Right forelimb (tissue), 1 donor: ENCODE measurements at regions not wholly inside any gene's neighbourhood (a gene's known extent, or its start where the extent isn't known, plus 50 kb on each side); places are given as distances from the start of the nearest gene placed in this dataset.

Source experiments
- DNase-seq: peaks from one replicate; pipeline ENCODE4 v3.0.0-alpha.2; 2018

DNA sequence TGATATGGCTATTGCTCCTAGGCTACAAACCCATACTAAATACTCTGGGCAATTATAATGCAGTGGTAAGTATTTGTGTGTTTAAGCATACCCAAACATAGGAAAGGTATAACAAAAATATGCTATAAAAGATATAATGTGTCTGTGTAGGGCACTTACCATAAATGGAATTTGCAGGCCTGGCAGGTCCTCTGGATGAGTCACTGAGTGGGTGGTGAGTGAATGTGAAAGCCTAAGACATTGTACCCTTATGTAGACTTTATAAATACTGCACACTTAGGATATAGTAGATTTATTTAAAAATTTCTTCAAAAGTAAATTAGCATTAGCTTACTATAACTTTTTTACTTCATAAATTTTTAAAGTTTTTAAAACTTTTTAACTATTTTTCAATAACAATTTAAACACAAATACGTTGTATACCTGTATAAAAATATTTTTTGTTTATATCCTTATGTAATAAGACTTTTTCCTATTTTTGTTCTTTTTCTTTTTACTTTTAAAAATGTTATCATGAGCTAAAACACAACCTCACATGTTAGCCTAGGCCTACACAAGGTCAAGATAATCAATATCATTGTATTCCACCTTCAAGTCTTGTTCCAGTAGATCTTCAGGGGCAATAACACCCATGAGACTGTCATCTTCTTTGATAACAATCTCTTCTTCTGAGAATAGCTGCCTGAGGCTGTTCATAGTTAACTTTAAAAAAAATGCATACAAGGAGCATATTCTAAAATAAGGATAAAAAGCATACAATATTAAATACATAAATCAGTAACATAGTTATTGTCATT is 306.3 kb upstream of the RGS18 start:
- no peak for DNase-seq

DNA sequence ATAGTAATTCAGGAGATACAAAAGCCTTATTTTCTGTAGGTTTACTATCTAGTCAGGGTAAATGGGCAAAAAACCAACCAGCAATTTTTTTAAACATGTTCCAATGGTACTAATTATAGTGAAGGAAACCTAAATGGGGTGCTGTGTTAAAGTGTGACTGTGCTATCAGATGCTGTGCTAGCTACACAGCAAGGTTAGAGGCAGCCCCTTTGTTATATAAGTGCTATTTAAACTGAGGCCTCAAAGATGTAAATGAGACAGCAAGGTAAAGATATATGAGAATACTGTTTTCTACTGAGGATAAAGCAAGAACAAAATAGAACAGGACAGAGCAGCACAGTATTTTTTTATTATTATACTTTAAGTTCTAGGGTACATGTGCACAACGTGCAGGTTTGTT is 305.4 kb upstream of the RGS18 start:
- DNase-seq: no peak

- DNase-seq: no peak
Measured at GRCh38 chr1:191857600-191857999, 300.7 kb upstream of the RGS18 start.

- DNase-seq: no peak
Measured at GRCh38 chr1:191865479-191865878, 292.8 kb upstream of the RGS18 start.

- DNase-seq: no peak
Measured at GRCh38 chr1:191866155-191866554, 292.1 kb upstream of the RGS18 start.

- no peak for DNase-seq
Measured at GRCh38 chr1:191869790-191870312, 288.4 kb upstream of the RGS18 start.

DNA sequence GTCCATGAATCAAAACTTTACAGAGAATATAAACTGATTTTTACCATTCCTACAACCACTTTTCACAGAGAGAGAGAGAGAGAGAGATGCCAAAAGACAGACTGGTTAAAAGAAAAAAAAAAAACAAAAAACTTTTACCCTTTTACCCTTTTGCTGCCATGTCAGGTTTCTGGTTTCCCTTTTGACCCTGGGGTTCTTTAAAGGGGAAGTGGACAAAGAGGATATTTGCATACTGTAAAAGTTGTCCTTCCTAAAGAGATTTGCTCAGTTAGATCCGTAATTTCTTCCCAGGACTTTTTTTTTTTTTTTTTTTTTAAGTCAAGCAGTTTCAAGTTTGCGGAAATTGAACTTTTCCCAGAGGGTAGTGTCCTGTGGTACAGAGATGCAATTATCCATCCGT is 287.8 kb upstream of the RGS18 start:
- DNase-seq: no peak

GRCh38 chr1:191875994-191876393 is 282.3 kb upstream of the RGS18 start:
- DNase-seq: no peak

- DNase-seq: no peak
Measured at GRCh38 chr1:191876631-191877030, 281.6 kb upstream of the RGS18 start.

GRCh38 chr1:191882870-191883269 is 275.4 kb upstream of the RGS18 start:
- no peak for DNase-seq

- no peak for DNase-seq
Measured at GRCh38 chr1:191886977-191887376, 271.3 kb upstream of the RGS18 start.

DNA sequence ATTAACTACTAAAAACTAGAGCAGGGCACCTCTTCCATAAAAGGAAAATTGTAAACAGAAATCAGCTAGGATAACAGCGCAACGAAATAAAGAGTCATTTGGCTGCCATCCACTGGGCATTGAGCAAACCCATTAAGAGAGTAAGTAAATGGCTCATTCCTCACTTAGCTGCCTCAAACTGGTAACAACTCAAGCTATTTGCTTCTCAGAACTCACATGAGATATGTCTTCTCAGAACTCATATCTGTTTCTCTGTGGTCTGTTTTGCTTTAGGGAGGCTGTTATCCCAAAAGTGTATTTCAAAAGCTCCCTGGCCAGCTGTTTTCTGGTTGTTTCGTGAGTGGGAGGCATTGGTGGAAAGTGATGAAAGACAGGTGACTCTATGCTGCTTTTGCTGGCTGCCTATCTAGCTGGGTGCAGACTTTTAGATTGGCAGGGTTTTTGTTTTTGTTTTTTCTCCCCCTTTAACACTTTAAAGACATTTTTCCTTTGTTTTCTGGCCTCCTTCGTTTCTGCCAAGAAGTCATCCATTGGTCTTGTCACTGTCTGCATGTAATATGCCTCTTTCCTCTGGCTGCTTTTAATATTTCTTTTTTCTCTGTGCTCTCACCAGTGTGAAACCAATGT is 269.2 kb upstream of the RGS18 start:
- no peak for DNase-seq

GRCh38 chr1:191889623-191890003 is 268.6 kb upstream of the RGS18 start:
- no peak for DNase-seq

DNA sequence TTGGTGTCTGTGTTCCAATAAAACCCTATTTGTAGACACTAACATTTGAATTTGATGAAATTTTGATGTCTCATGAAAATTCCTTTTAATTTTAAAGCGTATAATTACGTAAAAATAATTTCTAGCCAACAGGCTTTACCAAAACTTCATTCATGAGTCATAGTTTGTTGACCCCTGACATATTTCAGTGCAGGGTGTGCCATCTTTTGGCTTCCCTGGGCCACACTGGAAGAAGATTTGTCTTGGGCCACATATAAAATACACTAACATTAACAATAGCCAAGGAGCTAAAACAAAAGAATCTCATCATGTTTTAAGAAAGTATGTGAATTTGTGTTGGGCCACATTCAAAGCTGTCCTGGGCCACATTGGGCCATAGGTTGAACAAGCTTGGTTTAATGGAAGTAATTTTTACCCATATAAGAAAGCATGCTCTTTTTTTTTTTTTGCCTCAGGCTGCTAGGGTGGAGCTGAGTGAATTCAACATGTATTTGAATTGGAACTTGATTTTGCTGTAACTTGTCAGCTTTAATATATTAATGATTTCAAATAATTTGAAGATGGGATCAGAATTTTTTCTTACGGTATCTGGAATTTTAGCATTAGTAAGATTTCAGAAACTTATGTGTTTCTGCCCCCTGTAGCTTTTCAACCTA is 267.7 kb upstream of the RGS18 start:
- DNase-seq: no peak

DNA sequence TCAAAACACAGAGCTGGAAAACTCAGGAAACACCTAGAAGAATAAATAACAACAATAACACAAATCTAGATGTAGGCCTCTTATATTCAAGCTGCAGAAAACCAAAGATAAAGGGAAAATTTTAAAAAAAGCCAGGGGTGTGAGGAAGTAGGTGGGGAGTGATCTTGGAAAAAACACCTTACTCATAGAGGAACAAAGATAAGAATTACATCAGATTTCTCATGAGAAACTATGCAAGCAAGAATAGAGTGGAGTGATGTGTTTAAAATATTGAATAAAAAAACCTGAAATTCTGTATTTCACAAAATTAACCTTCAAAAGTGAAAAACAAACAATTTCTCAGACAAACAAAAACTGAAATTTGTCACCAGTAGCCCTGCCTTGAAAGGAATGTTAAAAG is 265.5 kb upstream of the RGS18 start:
- DNase-seq: no peak

GRCh38 chr1:191895049-191895448 is 263.2 kb upstream of the RGS18 start:
- DNase-seq: no peak

DNA sequence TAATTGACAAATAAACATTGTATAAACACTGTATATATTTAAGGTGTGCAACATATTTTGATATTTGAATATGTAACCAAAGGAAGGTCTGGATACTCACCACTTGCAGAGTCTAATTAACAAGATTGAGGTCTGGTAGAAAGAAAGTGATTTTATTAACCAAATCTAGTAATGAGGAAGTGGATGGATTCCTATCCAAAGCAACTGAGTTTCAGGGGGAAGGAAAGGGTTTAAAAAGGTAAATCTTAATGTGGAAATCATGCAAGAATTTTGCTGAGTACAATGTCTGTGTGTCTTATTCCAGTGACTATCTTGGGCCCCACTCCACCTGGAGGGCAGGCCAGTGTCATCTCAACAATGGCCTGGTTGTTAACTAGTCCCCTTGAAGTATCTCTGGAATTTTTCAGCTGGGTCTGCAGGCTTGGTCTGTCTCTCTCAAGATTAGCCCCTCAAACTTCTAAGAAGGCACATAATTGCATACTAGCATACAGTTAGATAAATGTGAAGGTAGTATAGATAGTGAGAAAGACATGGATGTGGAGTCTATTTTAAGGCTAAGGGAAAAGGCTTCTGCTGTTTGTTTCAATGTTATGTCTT is 262.7 kb upstream of the RGS18 start:
- no peak for DNase-seq

DNA sequence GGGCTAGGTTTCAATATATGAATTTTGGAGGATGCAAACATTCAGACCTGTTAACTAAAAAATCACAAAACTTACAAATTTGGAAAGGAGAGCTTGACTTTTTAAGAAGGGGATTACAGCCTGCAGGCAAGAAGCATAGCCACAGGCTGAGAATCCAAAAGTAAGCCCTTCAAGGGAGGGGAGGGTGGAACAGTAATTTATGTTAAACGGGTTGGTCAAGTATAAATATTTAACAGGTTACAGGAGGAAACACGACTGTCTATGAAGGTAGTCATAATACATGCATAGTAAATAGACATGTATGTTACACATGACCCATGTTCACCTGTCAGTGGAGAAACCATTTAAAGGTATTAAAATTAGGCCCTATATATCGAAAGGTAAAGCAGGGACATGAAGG is 261.1 kb upstream of the RGS18 start:
- no peak for DNase-seq

- DNase-seq: no peak
Measured at GRCh38 chr1:191901651-191902050, 256.6 kb upstream of the RGS18 start.

GRCh38 chr1:191904991-191905390 is 253.3 kb upstream of the RGS18 start:
- no peak for DNase-seq

- DNase-seq: no peak
Measured at GRCh38 chr1:191905781-191906180, 252.5 kb upstream of the RGS18 start.

- DNase-seq: no peak
Measured at GRCh38 chr1:191907121-191907520, 251.1 kb upstream of the RGS18 start.

DNA sequence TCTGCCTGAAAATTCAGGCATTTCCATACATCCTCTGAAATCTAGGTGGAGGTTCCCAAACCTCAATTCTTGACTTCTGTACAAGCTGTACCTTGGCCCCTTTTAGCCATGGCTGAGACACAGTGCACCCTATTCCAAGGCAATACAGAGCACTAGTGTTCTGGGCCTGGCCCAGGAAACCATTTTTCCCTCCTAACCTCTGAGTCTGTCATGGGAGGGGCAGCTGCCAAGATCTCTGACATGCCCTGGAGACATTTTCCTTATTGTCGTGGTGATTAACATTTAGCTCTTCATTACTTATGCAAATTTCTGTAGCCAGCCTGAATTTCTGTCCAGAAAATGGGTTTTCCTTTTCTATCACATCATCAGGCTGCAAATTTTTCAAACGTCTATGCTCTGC is 248.0 kb upstream of the RGS18 start:
- DNase-seq: no peak

- no peak for DNase-seq
Measured at GRCh38 chr1:191912517-191912916, 245.7 kb upstream of the RGS18 start.
